ENCODE measurements at regions not wholly inside any gene's neighbourhood (a gene's known extent, or its start where the extent isn't known, plus 50 kb on each side); places are given as distances from the start of the nearest gene placed in this dataset.

DNA sequence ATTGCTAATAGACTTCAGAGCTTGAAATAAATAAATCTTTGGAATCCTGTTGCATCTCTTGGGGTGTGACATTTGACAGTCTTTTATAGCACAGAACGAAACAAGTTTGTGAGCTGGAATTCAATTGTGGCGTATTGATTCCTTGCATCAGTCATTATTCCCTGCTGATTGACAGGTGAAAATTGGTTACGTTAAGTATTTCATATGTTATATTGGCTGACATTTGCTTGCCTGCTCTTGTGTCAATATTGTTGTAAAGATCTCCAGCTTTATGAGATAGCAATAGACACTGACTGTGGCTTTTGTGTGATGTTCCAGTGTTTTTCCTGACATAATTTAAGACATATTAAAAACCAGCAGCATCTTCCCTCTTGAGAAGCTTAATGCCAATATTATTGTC lies 644.4 kb upstream of the FAM241A start:
- Mint-ChIP-seq H3K27me3 (ENCODE audit: low read depth) (no peaks in the 10 kb centered on the region), H3K4me3 (no peak overlapping the region), H3K4me1 (peaks cover 13% of the 10 kb centered on the region), H3K36me3 (ENCODE audit: low read depth) (no peaks in the 10 kb centered on the region), H3K9me3 (no peaks in the 10 kb centered on the region), H3K27ac (no peak overlapping the region)
- TF ChIP-seq, protein P1, sequence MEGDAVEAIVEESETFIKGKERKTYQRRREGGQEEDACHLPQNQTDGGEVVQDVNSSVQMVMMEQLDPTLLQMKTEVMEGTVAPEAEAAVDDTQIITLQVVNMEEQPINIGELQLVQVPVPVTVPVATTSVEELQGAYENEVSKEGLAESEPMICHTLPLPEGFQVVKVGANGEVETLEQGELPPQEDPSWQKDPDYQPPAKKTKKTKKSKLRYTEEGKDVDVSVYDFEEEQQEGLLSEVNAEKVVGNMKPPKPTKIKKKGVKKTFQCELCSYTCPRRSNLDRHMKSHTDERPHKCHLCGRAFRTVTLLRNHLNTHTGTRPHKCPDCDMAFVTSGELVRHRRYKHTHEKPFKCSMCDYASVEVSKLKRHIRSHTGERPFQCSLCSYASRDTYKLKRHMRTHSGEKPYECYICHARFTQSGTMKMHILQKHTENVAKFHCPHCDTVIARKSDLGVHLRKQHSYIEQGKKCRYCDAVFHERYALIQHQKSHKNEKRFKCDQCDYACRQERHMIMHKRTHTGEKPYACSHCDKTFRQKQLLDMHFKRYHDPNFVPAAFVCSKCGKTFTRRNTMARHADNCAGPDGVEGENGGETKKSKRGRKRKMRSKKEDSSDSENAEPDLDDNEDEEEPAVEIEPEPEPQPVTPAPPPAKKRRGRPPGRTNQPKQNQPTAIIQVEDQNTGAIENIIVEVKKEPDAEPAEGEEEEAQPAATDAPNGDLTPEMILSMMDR (IDR thresholded peaks at IDR 0.05; ENCODE audit: unreplicated experiment in 3 of 3), result no peak

- Mint-ChIP-seq H3K36me3 (ENCODE audit: low read depth) (no peaks in the 10 kb centered on the region), H3K9me3 (no peaks in the 10 kb centered on the region), H3K27ac (peak overlapping the region; percentile 42 to 82 (median 68)), H3K4me1 (peaks cover 13% of the 10 kb centered on the region), H3K27me3 (ENCODE audit: low read depth) (no peaks in the 10 kb centered on the region), H3K4me3 (no peak overlapping the region)
- TF ChIP-seq, protein P1 (IDR thresholded peaks at IDR 0.05; ENCODE audit: unreplicated experiment in 3 of 3), result no peak
Measured at GRCh38 chr4:111501946-111502345, 643.3 kb upstream of the FAM241A start.

DNA sequence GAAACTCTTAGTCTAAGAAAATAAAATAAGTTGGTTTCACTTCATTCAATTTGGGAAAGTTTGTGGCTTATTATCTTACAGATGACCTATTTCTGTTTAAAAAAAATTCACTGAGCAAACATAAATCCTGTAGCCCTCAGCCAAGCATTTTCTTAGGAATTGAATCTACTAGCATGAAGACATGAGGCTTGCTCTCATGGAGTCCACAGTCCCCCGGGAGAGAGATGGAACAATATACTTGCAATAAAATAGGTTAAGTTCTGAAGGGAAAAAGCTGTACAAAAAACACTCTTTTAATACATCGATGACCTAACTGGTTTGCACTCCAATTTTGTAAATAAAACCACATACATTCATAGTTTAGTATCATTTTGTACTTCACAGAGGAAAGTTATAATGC lies 642.6 kb upstream of the FAM241A start:
- peaks cover 13% of the 10 kb centered on the region for H3K4me1 Mint-ChIP-seq

DNA sequence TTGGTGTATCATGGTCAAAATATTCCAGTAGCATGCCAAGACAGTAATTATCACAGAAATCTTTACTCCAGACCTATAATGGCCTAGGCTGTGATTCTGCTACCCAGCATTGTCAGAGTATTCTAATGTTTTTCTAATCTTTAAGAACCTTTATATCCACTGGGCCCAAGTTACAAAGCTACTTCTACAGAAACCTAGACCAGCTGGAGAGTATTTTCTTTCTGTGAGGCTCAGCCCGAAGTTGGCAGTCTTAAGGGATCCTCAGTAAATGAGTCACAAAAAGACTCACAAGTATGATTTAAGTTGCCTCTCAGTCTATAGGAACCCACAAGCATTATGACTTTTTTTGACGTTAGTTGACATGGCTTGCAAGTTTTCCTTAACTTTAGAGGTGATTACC lies 638.5 kb upstream of the FAM241A start:
- Mint-ChIP-seq H3K36me3 (ENCODE audit: low read depth) (no peaks in the 10 kb centered on the region), H3K27ac (no peak overlapping the region), H3K4me1 (peaks cover 11% of the 10 kb centered on the region), H3K9me3 (no peaks in the 10 kb centered on the region), H3K27me3 (ENCODE audit: low read depth) (no peaks in the 10 kb centered on the region), H3K4me3 (no peak overlapping the region)
- TF ChIP-seq, protein P1 (IDR thresholded peaks at IDR 0.05; ENCODE audit: unreplicated experiment in 3 of 3), result no peak

More for the DNA sequence above, 642.6 kb upstream of the FAM241A start:
- Mint-ChIP-seq H3K27ac (peak overlapping the region in 2 of 3 experiments; percentile 25 to 53), H3K36me3 (ENCODE audit: low read depth) (no peaks in the 10 kb centered on the region), H3K4me3 (no peak overlapping the region), H3K27me3 (ENCODE audit: low read depth) (no peaks in the 10 kb centered on the region), H3K9me3 (no peaks in the 10 kb centered on the region)
- TF ChIP-seq, protein P1 (IDR thresholded peaks at IDR 0.05; ENCODE audit: unreplicated experiment in 3 of 3), result no peak

DNA sequence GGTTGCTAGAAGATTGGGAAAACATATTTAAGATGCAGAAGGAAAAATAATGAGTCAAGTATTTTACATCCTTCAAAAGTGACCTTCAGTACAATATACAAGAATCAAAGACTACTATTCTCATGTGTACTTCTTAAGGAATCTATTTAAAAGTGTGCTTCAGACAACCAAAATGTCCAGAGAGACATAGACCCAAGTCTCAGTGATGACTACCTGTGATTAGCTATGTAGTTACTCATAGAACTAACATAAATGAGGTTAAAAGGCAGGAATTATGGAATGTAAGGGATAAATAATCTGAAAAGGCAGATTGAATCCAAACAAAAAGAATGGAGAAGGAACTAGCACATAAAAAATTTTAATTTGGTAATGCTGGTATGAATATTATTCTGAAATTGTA lies 634.7 kb upstream of the FAM241A start:
- no peak overlapping the region for H3K27ac Mint-ChIP-seq
- no peaks in the 10 kb centered on the region for H3K4me1 Mint-ChIP-seq
- H3K9me3 Mint-ChIP-seq, result no peaks in the 10 kb centered on the region
- TF ChIP-seq, protein P1 (IDR thresholded peaks at IDR 0.05; ENCODE audit: unreplicated experiment in 3 of 3), result no peak
- H3K36me3 Mint-ChIP-seq (ENCODE audit: low read depth), result no peaks in the 10 kb centered on the region
- H3K4me3 Mint-ChIP-seq, result no peak overlapping the region
- H3K27me3 Mint-ChIP-seq (ENCODE audit: low read depth), result no peaks in the 10 kb centered on the region

GRCh38 chr4:111512081-111512783 lies 633.0 kb upstream of the FAM241A start:
- H3K27me3 Mint-ChIP-seq (ENCODE audit: low read depth), result peaks cover 4% of the 10 kb centered on the region
- H3K9me3 Mint-ChIP-seq, result no peaks in the 10 kb centered on the region
- TF ChIP-seq, protein P1 (IDR thresholded peaks at IDR 0.05; ENCODE audit: unreplicated experiment in 3 of 3), result no peak
- no peak overlapping the region for H3K4me3 Mint-ChIP-seq
- H3K36me3 Mint-ChIP-seq (ENCODE audit: low read depth), result no peaks in the 10 kb centered on the region
- no peak overlapping the region for H3K27ac Mint-ChIP-seq
- no peaks in the 10 kb centered on the region for H3K4me1 Mint-ChIP-seq
